GM19025 (cell line): ENCODE measurements at regions not wholly inside any gene's neighbourhood (a gene's known extent, or its start where the extent isn't known, plus 50 kb on each side); places are given as distances from the start of the nearest gene placed in this dataset.
"Not testable (repeated sequence)": the region's sequence is repeated elsewhere in the genome, so short reads cannot be mapped to it uniquely, and the experiment has no call there.

ENCODE experiments used
- ATAC-seq: cut with Tn5 transposase; IDR thresholded peaks from one replicate; pipeline ENCODE4 v1.9.1; 2021; ENCODE audit warnings: mild to moderate bottlenecking, low read depth, moderate library complexity; ENCODE audit not compliant: unreplicated experiment

GRCh38 chrY:8807648-8808408, 529.4 kb upstream of the TSPY4 start:
- no peak for ATAC-seq

GRCh38 chrY:8808611-8809010, 528.7 kb upstream of the TSPY4 start:
- no peak for ATAC-seq

- ATAC-seq: no peak
Measured at GRCh38 chrY:8809076-8809475, 528.2 kb upstream of the TSPY4 start.

- no peak for ATAC-seq
Measured at GRCh38 chrY:8814143-8814542, 523.1 kb upstream of the TSPY4 start.

GRCh38 chrY:8815616-8816015, 521.6 kb upstream of the TSPY4 start:
- ATAC-seq: no peak

- ATAC-seq: no peak
Measured at GRCh38 chrY:8820032-8820431, 517.2 kb upstream of the TSPY4 start.

GRCh38 chrY:8821106-8821505, 516.2 kb upstream of the TSPY4 start:
- no peak for ATAC-seq

- no peak for ATAC-seq
Measured at GRCh38 chrY:8852278-8852677, 485.0 kb upstream of the TSPY4 start.

- ATAC-seq: no peak
Measured at GRCh38 chrY:8888371-8888770, 448.9 kb upstream of the TSPY4 start.

GRCh38 chrY:8897876-8898275, 439.4 kb upstream of the TSPY4 start:
- no peak for ATAC-seq

GRCh38 chrY:8905141-8905540, 432.1 kb upstream of the TSPY4 start:
- no peak for ATAC-seq

GRCh38 chrY:8922576-8922975, 414.7 kb upstream of the TSPY4 start:
- not testable (repeated sequence) for ATAC-seq
